ENCODE measurements at regions not wholly inside any gene's neighbourhood (a gene's known extent, or its start where the extent isn't known, plus 50 kb on each side); places are given as distances from the start of the nearest gene placed in this dataset.

DNA sequence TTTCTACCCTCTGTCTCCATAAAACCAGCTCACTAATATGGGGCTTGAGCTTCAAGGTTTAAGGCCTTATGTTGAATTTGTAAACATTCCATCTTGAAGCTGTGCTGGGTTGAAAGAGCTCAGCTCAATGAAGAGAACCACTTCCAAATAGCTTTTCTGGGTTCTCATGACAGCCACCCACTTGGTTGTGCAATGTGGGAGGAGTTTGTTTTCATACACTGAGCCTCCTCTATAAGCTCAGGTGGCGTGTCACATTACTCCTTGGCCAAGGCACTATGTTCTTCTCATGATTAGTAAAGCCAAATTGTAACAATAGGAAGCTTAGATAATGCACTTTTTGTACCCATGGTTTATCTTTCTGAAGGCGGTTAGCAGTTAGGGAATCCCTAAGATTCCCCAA is 265.6 kb downstream of the PTEN start:
- DNase-seq (ENCODE audit: low read depth): no peak

DNA sequence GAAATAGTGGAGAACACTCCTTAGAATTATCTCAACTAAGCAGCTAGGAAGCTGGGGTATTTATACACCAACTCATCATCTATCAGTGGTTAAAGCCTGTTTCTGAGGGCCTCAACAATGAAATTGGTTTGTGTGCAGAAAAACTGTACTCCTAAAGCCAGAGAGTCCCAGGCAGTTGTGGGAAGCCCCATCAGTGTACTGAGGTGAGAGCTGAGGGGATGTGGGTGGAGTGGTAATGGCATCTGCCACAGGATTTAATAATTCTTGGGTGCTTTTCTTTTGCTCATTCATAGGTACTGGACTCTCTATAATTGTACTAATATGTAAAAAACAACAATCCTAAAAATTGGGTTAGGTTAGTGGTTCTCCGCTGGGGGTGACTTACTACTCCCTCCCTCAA is 267.5 kb downstream of the PTEN start:
- DNase-seq (ENCODE audit: low read depth): no peak

DNA sequence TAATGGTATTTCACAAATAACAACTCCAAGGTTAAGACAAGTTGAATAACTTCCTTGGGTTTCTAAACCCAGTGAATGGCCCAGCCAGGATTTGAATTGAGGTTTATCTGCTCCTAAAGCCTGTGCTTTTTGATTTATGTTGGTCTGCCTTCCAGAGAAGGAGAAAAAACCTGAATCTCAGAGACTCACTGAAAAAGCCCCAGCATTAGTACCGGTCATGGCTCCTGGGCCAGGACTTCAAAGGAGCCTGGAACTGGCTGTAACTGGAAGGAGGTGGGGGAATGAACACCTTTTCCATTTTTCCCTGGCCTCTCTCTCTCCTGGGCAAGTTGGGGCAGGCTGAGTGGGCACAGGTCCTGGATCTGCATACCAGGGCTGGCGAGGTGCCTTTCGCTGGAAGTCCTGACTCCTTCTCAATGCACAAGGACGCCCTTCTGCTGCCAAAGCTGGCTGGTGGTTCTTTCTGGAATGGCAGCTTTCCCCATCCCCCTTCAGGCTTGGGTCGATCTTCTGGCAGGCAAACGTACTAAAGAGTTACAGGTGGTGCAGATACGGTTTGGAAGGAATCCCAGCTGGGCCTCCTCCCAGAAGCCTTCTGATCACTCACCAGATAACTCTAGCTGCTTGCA is 268.2 kb downstream of the PTEN start:
- no peak for DNase-seq (ENCODE audit: low read depth)

DNA sequence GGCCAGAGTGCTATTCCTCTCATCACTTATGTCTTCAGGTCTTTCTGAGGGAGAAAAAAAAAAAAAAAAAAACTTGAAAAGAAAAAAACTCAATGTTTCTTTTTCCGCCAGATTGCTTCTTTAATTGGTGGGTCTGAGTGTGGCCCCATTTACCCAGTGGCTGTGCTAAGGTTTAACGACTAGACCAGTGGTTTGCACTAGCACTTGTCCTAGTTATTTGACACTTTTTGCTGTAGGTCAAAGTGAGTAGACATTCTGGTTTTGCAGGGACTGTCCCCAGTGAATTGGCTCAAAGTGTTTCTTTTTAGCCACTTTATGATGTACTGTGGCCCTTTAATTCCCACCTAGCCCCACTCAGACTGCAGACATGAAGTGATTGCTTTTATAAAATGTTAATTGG is 273.3 kb downstream of the PTEN start:
- no peak for DNase-seq (ENCODE audit: low read depth)

DNA sequence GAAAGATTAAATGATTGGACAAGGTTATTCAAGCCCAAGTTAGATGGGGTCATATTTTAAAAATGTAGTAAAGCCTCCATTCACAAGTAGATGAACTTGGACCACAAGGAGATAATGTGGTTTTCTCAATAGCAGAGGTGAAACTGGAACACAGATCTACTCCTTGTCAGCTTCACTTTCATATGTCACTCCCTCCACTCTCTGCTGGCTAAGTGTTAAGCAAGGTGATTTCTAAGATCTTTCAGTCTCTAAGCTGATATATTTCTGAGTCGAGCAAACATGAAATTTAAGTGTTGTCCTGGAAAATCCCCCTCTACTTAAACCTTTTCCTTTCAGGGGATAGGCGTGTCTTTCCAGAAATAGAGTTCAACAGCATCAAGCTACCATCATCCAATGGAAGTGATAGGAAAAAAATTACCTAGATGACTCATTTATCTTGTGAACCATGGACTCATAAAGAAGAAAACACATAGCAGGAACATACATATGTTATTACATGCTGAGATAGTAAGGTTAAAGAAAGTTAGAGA is 275.0 kb downstream of the PTEN start:
- DNase-seq (ENCODE audit: low read depth): no peak

DNA sequence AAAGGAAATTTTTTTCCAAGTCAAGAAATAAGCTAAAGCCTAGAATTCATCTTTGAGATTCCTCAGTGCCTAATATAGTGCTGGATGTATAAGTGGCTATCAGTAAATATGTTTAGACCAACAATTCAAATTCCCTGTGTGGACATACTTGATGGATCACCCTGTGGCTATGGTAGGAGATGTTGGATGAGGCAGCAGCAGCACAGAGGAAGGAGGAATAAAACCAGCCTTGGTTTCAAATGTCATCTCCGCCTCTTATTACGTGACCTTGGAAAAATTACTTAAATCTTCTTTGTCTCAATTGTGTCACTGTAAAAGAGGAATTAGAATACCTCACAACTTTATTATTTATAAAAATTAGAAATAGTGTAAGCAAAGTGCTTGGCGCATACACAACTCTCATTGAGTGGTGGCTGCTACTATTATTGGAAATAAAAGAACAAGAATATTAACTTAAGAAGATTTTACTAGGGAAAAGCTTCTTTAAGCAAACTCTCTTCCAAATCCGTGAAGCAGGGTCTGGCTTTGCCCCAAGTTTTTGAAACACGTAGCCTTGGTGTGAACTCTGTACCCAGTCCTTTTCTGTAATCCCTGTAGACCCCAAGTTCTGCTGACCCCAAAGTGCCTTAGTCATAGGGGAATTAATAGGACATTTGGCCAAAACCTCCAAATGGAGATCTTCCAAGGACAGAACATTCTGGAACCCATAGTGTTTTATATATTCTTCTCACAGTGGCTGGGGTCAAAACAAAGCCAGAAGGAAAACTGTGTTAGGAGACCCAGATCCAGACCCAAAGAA is 283.8 kb downstream of the PTEN start:
- DNase-seq (ENCODE audit: low read depth): no peak

DNA sequence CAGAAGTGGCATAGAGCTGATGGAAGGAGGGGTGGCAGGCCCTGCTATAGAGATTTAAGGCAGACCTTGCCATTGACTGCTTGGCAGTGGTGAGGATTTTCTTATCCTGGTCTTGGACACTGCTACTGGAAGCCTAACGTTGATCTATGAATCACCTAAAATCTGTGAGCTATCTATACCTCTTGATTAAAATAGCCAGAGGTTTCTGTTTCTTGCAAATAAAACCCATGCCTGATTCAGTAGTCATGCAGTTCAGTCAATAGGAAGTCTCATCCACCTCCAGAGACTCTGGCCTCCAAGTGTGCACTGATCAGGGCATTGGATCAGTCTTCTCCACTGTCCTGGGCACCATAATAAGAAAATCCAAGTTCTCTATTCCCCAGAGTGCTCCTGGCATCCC is 286.5 kb downstream of the PTEN start:
- DNase-seq (ENCODE audit: low read depth): no peak

DNA sequence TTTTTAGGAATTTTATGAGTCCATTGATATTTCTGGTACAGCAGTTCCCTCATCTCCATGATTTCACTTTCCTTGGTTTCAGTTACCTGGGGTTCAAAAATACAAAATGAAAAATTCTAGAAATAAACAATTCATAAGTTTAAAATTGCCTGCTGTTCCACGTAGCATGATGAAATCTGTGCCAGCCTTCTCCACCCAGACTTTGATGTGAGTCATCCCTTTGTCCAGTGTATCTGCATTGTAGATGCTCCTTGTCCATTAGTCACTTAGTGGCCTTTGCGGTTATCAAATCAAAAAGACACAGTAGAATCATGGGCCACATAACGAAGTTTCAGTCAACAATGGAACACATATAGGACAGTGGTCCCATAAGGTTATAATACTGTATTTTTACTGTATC is 286.9 kb downstream of the PTEN start:
- DNase-seq (ENCODE audit: low read depth): no peak

DNA sequence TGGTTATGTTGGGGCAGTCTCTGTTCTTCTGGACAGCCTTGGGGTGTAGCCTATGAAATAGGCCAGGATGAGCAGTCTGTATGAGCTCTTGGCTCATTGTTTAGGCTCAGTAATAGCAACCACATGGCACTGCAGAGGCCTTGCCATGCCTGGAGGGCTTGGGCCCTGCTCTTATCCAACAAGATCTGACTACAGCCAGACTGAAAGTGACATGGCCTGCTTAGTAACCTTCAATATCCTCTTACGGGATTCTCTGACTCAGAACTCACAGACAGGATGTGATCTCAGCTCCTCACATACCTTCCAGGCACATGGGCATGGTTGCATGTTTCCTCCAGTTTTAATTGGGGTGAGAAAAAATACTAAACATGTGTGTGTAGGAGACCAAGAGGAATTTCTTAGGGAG is 289.3 kb downstream of the PTEN start:
- DNase-seq (ENCODE audit: low read depth): no peak

DNA sequence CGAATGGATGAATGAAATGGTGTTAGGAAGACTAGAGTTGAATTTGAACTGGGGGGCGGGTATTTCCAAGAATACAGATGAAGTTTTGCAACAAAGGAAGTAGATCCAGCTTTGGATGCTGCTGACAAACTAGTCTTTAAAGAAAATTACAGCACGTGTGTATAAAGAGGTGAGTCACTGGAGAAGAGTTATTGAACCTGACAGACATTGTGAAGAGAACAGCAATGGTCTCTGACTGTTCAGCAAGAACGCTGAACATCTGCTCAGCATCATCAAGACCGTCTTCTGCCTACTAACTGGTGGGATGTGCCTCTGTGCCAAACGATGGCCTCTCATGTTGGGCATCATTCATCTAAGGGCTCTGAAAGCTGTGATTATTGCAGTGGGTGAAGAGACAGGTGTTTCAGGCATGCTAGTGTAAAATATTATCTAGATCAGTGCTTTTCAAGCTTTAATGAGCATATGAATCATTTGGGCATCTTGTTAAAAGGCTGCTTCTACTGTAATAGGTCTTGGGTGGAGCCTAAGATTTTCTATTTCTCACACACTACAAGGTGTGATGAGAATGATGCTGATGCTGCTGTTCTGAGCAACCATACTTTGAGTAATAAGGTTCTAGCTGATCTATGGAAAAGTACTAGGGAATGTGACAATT is 291.3 kb downstream of the PTEN start:
- DNase-seq (ENCODE audit: low read depth): no peak

DNA sequence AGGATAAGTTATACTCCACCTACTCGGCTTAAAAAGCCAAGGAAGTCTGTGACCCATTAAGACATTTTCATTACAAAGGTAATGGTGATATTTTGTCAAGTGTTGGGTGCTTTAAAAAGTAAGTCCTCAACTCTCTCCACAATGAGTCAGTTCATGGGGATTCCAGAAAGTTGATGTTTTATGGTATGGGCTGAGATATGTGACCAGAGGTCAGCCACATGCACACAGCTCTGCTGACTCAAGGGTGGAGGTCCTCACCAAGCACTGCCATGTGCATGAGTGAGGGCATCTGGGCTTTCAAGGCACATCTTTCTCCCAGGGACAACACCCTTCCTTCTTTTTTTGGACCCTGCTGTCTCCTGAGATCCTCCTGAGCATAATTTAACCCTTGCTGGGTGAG is 292.9 kb downstream of the PTEN start:
- no peak for DNase-seq (ENCODE audit: low read depth)

DNA sequence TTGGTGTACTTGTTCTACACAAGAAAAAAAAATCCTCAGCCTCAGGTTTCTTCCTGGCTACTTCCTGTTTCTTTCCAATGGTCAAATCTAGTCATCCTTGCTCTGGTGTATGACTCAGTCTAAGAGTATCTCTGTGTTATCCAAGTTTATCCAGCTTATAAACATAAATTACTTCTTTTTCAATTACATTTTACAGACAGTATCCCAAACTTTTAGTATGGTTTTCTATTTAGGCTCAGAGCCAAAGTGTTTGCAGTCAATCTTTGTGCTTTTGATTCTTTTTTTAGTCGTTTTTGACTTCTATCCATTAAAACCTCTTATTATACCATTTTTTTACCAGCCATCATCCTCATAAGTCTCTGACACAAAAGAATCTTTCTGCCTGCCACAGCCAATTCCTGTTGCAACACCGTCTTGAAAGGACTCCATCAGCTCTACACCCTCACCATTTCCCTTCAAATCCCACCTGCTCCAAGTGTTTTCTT is 294.6 kb downstream of the PTEN start:
- no peak for DNase-seq (ENCODE audit: low read depth)

DNA sequence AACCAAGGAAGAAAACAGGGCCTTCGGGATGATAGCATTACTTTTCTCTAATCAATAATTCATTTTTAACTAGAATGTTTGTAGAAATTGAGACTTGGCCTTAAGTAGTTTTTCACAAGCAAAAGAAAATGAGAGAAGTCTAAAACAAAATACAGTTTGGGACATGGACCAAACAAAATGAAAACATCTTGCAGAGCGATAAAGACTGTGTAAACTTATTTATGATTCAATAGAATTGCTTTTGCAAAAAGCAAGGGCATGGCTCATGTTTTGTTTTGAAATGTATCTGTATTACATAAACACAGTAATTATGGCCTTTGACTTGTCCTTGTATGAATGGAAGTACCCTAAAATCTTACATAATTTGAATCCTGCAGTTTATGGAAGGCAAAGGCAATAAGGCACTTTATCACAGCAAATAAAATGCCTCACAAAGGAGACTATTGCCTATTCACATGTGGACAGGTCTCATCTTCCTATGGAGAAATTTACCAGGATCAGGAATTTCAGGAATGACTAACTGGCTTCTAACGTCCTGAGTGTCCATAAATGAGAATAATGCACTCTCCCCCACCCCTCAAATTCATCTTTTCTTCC is 295.2 kb downstream of the PTEN start:
- DNase-seq (ENCODE audit: low read depth): no peak

DNA sequence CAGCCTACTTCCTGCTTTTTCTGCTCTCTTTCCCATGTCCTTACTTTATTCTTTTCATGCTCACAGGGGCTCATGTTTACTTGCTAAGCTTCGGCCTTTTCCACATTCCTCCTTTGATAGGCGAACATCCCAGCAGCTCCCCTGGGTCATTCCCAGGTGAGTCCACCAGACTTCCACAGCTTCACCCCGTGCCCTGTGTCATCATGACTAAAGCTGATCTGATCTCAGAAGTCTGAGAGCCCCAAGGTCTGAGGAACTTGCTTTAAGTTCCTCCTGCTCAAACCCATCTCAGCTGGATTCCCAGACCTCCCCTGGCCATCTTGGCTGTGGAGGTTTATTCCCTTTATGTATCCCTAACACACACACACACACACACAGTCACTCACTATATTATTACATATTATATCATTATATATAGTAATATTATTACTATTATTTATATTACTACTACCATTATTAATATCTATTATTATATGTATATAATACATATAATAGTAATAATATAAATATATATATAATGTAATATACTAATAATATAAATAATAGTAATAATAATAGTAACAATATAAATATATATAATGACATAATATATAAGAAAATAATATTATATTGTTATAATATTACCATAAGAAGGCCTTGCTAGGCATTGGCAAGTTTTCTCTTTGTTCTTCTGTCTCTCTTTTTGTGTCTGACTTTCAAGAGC is 295.9 kb downstream of the PTEN start:
- no peak for DNase-seq (ENCODE audit: low read depth)

DNA sequence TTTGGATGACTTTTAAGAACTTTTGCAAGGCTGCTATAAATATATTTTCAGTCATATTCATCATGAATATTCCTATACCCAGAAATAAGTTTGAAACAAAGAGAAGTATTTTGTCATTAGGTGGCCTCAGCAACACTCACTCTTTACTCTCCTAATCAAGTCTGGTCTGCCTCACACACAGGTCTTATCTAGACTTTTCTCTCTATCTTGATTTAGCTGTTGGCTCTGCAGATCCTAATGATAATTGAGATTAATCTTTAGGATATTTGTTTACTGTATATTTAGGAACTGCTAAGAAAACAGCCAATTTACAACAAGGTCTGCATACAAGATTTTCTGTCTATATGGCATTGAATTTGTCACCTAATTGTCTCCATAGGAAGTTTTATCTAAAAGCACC is 297.6 kb downstream of the PTEN start:
- no peak for DNase-seq (ENCODE audit: low read depth)

DNA sequence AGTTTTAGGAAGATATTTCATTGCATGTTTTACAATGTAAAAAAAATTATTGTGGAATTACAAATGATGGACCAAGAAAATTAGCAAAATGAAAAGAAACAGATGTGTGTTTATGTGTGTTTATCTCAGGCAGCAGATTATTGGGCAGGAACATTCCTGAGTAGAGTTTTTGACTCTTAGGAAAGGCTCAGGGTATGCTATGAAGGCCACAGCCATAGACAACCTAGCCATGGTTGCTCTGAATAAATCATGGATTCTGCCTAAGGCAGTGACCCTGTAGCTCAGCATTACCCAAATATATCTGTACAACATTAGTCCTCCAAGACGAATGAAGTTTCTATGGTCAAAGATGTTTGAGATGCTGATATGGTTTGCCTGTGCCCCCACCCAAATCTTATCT is 298.3 kb downstream of the PTEN start:
- no peak for DNase-seq (ENCODE audit: low read depth)

DNA sequence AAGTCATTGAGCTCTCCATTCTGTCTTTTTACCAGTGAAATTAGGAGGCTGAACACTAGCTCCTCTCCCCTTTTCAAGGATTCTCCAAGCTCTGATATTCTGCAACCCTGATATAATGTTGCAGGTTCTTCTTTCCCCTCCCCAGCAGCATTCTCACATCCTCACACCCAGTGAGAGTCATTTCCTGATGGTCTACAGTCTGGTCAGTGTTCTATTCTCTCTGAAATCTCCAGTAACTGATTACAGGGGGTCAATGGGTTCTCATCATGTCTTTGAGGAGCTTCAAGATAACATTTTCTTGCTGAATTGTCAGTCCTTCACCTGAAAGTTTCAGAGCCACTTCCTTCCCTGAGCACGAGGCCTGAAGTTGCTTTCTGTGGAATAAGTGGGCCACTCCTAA is 299.4 kb downstream of the PTEN start:
- DNase-seq (ENCODE audit: low read depth): no peak

DNA sequence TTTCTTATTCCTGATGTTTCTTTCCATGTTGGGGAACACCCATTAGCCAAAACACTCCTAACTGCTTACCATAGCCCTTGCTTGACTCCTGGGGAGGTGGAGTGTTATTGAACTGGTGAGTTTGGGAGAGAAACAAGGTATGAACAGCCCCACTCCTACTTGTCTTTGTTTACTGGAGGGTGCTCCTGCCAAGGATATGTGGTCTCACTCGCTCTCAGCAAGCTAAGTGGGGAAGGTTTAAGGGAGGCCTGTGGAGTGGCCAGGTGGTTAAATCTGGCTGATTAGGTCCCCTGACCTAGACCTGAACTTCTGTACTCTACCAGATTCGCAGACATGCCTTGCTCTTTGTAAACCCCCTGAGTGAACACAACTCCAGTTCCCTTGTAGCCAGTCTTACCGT is 300.1 kb downstream of the PTEN start:
- DNase-seq (ENCODE audit: low read depth): no peak

DNA sequence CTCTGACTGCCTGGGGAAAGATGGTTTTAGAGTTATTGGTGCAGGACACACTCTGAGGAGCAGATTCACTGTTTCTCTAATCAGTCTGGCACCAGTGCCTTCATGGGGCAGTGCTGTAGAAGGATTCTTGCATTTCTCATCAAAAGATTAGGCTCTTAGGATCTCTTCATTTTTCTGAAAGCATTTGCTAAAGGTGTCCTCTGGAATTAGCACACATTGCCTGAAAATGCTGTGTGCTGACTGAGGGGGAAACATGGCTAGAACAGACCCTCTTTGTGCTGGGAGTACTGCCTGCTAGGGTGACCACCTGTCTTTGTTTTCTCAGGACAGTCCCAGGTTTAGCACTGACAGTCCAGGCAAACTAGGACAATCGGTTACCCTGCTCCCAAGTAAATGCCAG is 301.0 kb downstream of the PTEN start:
- DNase-seq (ENCODE audit: low read depth): no peak

DNA sequence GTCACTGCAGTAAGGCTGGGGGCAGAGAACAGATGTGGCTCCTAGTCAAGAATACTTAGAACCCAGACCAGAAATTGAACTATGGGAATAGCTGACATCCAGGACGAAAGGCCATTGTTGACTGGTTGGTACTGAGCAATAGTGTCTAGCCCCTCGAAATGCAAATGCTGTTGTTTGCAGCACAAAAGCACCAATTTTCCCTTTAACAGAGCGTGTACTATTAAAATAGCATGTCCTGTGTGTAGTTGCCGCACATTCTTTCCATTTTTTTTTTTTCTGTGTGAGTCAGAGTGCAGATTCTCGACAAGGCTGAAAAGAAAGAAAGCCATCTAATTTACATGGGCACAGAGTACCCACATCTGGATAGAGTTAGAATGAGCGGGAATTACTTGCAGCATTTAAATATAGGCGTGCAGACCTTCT is 302.4 kb downstream of the PTEN start:
- no peak for DNase-seq (ENCODE audit: low read depth)

DNA sequence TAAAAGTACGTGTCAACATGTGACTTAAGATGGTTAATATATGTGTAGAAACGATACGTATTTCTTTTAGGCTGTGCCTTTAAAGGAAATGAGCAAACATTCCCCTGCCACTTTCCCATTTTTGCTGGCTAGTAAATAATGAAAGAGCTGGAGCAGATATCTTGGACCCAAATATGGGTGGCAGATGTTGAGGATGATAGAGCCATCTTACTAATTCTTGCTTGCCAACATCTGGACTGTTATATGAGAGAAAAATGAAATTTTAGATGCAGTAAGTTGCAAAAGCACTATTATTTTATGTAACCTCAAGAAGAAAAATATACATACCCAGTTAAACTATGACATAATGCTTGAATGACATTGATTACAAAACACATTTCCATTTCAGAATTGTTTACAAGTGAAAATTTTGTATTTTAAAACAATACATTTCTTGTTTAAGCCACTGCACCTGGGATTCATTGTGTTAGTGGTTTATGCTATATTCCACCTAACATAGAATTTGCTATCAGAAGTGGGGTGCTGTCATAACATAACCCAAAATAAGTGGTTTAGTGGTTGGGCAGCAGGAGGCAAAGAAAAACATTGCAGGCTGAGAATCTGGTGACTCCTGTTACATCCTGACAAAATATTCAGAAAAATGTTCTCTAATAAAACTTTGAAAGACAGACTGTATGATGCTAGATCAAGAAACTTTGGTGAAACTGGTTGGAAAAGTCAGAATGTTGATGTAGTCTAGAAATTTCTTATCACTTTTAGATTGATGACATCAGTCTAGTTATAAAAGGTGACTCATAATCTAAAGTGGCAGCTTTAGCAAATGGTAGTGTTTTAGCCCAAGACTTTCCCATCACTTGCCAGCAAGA is 305.0 kb downstream of the PTEN start:
- DNase-seq (ENCODE audit: low read depth): no peak

All from activated gamma-delta T cell treated with anti-CD3 and anti-CD28 coated beads, Interleukin-2, amount 50 U/mL, for 16 hours (primary cell).